Hepatocyte (in vitro differentiated cells): ENCODE measurements at regions not wholly inside any gene's neighbourhood (a gene's known extent, or its start where the extent isn't known, plus 50 kb on each side); places are given as distances from the start of the nearest gene placed in this dataset.

ENCODE experiments used
- EZH2 ChIP-seq: fragments of 200-600 bp; sonication (generic); IDR thresholded peaks from 2 replicates; pipeline ENCODE4 v1.6.1; 2016; ENCODE audit warnings: antibody characterized with exemption, mild to moderate bottlenecking, borderline replicate concordance
- TF ChIP-seq, protein P1 (sequence below): fragments of 200-600 bp; sonication (generic); IDR thresholded peaks from 2 replicates; pipeline ENCODE4 v1.5.1; 2016; ENCODE audit warnings: antibody characterized with exemption, mild to moderate bottlenecking; ENCODE audit not compliant: poor library complexity

DNA sequence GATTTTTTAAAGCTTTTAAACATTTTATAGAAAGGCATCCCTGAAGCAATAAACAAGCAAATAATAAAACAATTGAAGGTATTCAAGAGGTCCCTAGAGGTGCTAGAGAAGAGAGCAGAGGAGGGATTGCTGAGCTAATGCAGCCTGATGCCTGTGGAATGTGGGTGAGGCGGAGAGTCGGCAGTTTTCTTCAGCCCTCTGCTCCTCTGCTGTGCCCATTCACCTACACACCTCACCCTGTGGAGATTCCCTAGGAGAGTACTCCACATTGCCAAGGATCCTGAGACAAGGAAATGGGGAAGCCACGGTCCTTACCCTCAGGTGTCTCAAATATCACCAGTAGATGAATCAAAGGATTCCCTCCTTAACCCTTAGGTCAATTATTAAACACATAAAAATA, 199.8 kb upstream of the POU3F2 start:
- TF ChIP-seq EZH2, result no peak
- TF ChIP-seq, protein P1, sequence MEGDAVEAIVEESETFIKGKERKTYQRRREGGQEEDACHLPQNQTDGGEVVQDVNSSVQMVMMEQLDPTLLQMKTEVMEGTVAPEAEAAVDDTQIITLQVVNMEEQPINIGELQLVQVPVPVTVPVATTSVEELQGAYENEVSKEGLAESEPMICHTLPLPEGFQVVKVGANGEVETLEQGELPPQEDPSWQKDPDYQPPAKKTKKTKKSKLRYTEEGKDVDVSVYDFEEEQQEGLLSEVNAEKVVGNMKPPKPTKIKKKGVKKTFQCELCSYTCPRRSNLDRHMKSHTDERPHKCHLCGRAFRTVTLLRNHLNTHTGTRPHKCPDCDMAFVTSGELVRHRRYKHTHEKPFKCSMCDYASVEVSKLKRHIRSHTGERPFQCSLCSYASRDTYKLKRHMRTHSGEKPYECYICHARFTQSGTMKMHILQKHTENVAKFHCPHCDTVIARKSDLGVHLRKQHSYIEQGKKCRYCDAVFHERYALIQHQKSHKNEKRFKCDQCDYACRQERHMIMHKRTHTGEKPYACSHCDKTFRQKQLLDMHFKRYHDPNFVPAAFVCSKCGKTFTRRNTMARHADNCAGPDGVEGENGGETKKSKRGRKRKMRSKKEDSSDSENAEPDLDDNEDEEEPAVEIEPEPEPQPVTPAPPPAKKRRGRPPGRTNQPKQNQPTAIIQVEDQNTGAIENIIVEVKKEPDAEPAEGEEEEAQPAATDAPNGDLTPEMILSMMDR, result no peak
